AG04450 (cell line): ENCODE measurements at regions not wholly inside any gene's neighbourhood (a gene's known extent, or its start where the extent isn't known, plus 50 kb on each side); places are given as distances from the start of the nearest gene placed in this dataset.
A peak's percentile ranks its signal among the peaks of the same experiment; 100 is the strongest.

ENCODE experiments used
- CTCF ChIA-PET: fragments of 300-600, 350-600 bp; formaldehyde crosslinking; extraction: SDS; loops from one replicate; lab custom pipeline; 2022; ENCODE audit warnings: antibody characterized with exemption, inconsistent platforms; lab: Charles Lee
- POLR2A ChIA-PET: fragments of 350-600 bp; formaldehyde crosslinking; extraction: SDS; loops from one replicate; lab custom pipeline; 2021; ENCODE audit warnings: antibody characterized with exemption, inconsistent platforms; lab: Yijun Ruan, JAX
- DNase-seq: peaks from one replicate; pipeline ENCODE4 v3.0.0-alpha.2; 2011; ENCODE audit warnings: low read depth, low spot score
- H3K27ac ChIP-seq: one replicate; pipeline ENCODE4 v1.5.1; 2012; ENCODE audit warnings: low read depth, low read length, control low read depth
- H3K27me3 ChIP-seq: one replicate; pipeline ENCODE4 v1.6.0; 2012; ENCODE audit warnings: low read length; ENCODE audit not compliant: control insufficient read depth, insufficient read depth
- H3K4me3 ChIP-seq: 2 replicates; pipeline ENCODE4 v1.5.1; 2011; ENCODE audit warnings: mild to moderate bottlenecking, low read depth, low read length, control low read depth
- H3K9me3 ChIP-seq: 2 replicates; pipeline ENCODE4 v1.5.1; 2012; ENCODE audit warnings: low read length; ENCODE audit not compliant: control insufficient read depth, insufficient read depth
- TF ChIP-seq, protein P1 (sequence below): IDR thresholded peaks from 2 replicates; pipeline ENCODE4 v1.5.1; 2011; ENCODE audit warnings: low read depth, low read length, control low read depth, inconsistent platforms

GRCh38 chr1:199265319-199265718 lies 626.5 kb downstream of the PTPRC start:
- DNase-seq, result no peak
- H3K27me3 ChIP-seq, result no peaks in the 10 kb centered on the region
- no peaks in the 10 kb centered on the region for H3K9me3 ChIP-seq
- no peak overlapping the region for H3K4me3 ChIP-seq
- ChIA-PET CTCF (no interaction called here), POLR2A (no interaction called here)
- no peak overlapping the region for H3K27ac ChIP-seq
- TF ChIP-seq, protein P1, sequence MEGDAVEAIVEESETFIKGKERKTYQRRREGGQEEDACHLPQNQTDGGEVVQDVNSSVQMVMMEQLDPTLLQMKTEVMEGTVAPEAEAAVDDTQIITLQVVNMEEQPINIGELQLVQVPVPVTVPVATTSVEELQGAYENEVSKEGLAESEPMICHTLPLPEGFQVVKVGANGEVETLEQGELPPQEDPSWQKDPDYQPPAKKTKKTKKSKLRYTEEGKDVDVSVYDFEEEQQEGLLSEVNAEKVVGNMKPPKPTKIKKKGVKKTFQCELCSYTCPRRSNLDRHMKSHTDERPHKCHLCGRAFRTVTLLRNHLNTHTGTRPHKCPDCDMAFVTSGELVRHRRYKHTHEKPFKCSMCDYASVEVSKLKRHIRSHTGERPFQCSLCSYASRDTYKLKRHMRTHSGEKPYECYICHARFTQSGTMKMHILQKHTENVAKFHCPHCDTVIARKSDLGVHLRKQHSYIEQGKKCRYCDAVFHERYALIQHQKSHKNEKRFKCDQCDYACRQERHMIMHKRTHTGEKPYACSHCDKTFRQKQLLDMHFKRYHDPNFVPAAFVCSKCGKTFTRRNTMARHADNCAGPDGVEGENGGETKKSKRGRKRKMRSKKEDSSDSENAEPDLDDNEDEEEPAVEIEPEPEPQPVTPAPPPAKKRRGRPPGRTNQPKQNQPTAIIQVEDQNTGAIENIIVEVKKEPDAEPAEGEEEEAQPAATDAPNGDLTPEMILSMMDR, result no peak

- CTCF ChIA-PET, result no interaction called here
- H3K4me3 ChIP-seq, result no peak overlapping the region
- POLR2A ChIA-PET, result no interaction called here
- no peaks in the 10 kb centered on the region for H3K27me3 ChIP-seq
- no peak overlapping the region for H3K27ac ChIP-seq
- TF ChIP-seq, protein P1, result no peak
- no peaks in the 10 kb centered on the region for H3K9me3 ChIP-seq
- DNase-seq, result no peak
Observed at GRCh38 chr1:199269241-199269640, 630.4 kb downstream of the PTPRC start.

DNA sequence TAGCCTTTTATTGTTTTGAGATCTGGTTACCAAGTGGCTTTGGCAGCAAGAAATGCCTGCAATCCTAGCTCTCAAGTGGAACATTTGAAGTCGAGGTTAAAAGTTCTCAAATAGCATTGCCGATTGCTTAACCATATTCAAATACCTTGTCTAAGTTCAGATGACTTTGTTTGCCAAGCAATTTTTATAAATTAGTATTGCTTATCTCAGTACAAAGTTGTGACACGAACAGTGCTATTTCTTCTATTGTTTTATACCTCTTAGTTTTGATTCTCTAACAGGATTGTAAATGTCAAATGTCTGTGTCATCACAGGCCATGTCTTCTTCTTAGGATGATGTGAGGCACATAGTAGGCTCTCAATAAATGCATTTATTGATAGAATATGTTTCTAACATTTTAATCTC lies 633.3 kb downstream of the PTPRC start:
- TF ChIP-seq, protein P1, result no peak
- POLR2A ChIA-PET, result no interaction called here
- peak; percentile 29 for DNase-seq
- Histone ChIP-seq H3K27me3 (no peaks in the 10 kb centered on the region), H3K27ac (no peak overlapping the region), H3K9me3 (no peaks in the 10 kb centered on the region), H3K4me3 (no peak overlapping the region)
- CTCF ChIA-PET, result no interaction called here

- peak; percentile 84 for DNase-seq
- TF ChIP-seq, protein P1, result no peak
- POLR2A ChIA-PET, result interaction anchor here (0.6 kb wide), 1 partner anchor 131 kb away, joined by 3 read pairs; no protein-coding TSS in a partner anchor
- Histone ChIP-seq H3K27ac (no peak overlapping the region), H3K27me3 (no peaks in the 10 kb centered on the region), H3K9me3 (no peaks in the 10 kb centered on the region), H3K4me3 (no peak overlapping the region)
- CTCF ChIA-PET, result no interaction called here
Observed at GRCh38 chr1:199272628-199273086, 633.8 kb downstream of the PTPRC start.

GRCh38 chr1:199273837-199274379 lies 635.1 kb downstream of the PTPRC start:
- H3K27ac ChIP-seq, result no peak overlapping the region
- ChIA-PET POLR2A (no interaction called here), CTCF (interaction anchor here (0.9 kb wide), 1 partner anchor 9 kb away, joined by 3 read pairs; no protein-coding TSS in a partner anchor)
- TF ChIP-seq, protein P1, result no peak
- peak; percentile 23 for DNase-seq
- H3K4me3 ChIP-seq, result no peak overlapping the region
- no peaks in the 10 kb centered on the region for H3K9me3 ChIP-seq
- H3K27me3 ChIP-seq, result no peaks in the 10 kb centered on the region
